NCI-H226 (cell line): ENCODE measurements at regions not wholly inside any gene's neighbourhood (a gene's known extent, or its start where the extent isn't known, plus 50 kb on each side); places are given as distances from the start of the nearest gene placed in this dataset.

Source experiments
- DNase-seq: peaks from one replicate; pipeline ENCODE4 v3.0.0-alpha.2; 2015

DNA sequence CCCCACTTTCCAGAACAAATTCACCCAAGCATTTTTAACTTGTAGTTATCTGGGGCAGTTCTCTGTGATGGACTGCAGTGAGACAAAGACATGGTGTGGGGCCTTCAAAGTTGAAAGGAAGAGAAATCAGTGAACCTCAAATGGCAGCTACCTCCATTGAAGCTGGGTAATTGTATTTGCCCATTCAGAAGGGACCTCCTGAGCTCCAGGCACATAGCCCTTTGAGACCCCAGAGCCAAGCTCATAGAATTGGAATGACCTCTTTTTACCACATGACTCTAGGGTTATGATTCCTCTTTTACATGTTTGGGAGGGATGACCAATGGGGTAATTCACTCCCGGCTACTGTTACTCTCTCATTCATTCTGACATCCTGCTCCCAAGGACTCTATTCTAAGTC lies 368.4 kb upstream of the ITGA1 start:
- no peak for DNase-seq

- no peak for DNase-seq
Observed at GRCh38 chr5:52427615-52428014, 360.1 kb upstream of the ITGA1 start.

- no peak for DNase-seq
Observed at GRCh38 chr5:52428977-52429489, 358.7 kb upstream of the ITGA1 start.

- DNase-seq = no peak
Observed at GRCh38 chr5:52441768-52442167, 345.9 kb upstream of the ITGA1 start.

- DNase-seq = no peak
Observed at GRCh38 chr5:52443187-52443586, 344.5 kb upstream of the ITGA1 start.

DNA sequence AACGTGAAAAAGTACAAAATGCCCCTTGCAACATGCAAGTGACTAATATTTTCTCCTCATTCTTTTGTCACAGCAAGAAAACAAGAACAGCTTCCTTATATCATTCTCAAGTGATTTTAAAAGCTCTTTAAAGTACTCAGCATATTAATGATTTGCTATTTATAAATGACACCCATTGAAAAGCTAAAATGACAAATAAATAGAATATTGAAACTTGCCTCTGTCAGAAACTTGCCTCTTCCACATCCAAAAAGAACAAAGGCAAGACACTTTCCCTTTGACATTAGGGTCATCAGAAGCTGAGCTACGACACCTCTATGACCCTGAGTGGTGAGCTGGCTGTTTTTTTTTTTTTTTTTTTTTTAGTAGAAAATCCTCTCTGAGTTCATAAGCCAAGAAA lies 339.6 kb upstream of the ITGA1 start:
- no peak for DNase-seq

DNA sequence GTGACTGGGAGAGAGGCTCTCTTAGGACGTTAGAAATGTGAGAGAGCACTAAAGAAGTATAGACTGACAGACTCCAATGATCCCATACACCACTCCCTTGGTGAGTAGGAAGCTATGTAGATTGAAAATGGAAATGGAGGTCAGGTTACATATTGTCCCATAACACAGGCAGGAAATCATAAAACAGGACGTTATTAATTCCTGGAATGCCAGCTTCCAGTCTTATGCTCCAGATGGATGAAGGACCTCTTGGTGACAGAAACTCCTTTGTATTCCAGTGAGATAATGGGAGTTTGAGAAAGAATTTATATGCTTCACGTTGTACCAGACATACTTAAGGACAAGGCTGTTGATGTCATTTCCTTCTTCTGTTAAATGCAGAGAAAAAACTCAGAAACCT lies 338.2 kb upstream of the ITGA1 start:
- no peak for DNase-seq

DNA sequence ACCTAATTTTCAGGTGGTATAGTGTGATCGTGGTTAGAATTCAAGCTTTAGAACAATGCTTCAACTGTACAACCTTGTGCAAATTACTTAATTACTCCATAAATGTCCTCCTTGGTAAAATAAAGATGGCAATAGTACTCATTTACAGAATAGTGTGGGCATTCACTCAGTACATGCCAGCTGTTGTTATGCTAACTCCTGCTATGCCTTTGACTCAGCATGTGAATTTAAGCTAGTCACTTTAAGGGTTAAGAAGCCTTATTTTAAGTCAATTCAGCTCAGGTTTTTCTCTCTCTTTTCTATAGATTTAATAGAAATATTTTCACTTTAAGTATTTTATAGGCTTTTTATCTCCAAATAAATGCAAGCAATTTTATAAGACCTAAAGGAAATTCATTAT lies 335.6 kb upstream of the ITGA1 start:
- DNase-seq = no peak

- no peak for DNase-seq
Observed at GRCh38 chr5:52453176-52453575, 334.5 kb upstream of the ITGA1 start.

GRCh38 chr5:52455920-52456319 lies 331.8 kb upstream of the ITGA1 start:
- DNase-seq = no peak

GRCh38 chr5:52457810-52458209 lies 329.9 kb upstream of the ITGA1 start:
- DNase-seq = no peak

DNA sequence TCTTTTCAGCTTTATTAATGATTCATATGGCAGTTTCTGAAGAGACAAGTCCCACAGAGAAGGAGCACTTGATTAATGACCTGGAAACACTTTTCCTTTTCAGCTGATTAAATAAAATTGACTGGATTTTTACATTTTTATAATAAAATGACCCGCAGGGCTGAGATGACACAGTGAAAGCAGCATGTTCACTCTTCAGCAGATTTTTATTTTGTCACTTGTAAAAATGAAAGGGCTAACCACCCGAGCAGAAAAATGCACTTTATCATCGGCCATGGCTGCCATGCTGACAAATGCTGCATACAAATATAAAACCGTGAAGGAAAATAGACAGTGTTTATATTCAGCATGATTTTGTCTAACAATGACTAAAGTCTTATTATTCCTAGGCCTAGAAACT lies 321.6 kb upstream of the ITGA1 start:
- DNase-seq = no peak

- DNase-seq = no peak
Observed at GRCh38 chr5:52466749-52467520, 320.8 kb upstream of the ITGA1 start.

DNA sequence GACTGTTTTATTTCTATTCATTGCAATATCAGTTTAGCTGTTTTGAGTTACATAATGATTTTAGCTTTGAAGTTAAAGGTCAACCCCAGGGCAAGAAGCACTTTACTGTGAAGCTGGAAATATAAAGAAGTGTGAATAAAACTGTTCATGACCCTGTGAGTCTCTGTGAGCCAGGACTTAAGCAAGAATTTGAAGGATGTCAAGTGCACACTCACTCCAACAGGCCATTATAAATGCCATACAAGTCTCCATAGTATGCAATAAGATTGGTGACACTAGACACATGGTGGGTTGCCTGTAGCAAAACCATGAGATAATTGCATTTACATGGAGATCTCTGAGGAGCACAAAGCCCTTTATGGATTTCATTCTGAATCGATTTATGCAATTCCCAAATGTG lies 318.7 kb upstream of the ITGA1 start:
- no peak for DNase-seq

GRCh38 chr5:52469420-52469819 lies 318.3 kb upstream of the ITGA1 start:
- DNase-seq = no peak

DNA sequence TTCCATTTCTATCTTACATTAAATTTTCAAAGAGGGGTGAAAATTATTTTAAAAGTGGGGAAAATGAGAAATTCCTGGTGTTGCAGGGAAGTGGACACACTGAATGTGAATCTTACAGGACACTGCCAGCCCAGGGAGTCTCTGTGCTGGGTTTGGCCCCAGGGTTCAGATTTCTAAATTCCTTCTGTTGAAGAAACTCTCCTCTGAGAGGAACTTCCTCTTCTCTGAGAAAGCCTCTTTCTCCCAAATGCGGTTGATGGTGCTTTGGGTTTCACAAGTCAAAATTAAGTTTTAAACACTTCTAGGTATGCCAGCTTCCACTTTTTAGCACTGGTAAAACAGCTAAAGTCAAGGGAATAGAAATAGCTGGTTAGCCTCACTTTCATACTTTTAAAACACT lies 317.9 kb upstream of the ITGA1 start:
- no peak for DNase-seq

DNA sequence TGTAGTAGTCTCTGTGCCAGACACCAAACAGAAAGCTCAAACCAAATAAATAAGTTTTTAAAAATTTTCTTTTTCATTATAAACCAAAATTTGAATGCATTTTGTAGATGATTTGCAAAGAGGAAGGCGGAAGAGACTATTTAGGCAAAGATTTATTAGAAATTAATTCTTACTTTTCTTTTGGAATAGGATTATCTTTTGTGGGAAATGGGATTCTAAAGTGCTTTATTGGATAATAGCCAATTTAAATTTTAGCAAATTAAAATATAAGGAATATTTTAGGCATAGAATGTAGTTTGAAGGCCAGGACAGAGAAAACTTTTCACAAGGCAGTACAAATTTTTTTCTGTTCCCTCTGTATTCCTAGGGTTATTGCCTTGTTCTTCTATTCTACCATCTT lies 311.4 kb upstream of the ITGA1 start:
- DNase-seq = no peak

DNA sequence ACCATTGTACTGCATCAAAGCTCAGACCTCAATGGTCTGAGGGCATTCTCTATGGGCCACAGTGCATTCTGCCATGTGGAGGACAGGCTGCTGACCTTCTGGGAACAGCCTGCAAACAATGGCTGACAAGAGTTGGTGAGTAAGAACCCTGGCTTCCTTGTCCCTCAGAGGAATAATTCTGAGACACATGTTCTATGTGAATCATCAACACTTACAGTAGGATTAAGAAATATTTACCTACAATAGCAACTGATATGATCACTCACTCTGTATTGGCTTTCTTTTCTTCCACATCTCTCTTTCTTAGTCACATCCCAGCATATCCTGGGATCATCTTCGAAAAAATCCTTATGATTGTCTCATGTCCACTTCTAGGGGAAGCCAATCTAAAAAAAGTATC lies 306.5 kb upstream of the ITGA1 start:
- DNase-seq = no peak

DNA sequence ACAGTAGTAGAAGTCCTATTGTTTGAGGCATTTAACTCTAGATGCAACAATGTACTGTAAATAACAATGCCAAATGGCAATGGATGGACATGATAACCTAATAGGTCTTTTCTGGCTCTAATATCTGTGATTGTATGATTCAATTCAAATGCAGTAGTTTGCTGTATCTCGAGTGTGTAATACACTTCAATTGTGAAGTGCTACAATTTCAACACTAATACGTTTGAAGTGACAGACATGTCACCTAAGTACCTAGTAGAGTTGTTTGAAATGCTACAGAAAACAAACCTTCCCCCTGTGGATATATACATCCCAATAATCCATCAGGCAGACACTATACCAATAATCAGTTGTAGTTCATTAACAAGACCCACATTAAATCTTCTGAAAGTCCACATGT lies 305.9 kb upstream of the ITGA1 start:
- no peak for DNase-seq

GRCh38 chr5:52491071-52491787 lies 296.5 kb upstream of the ITGA1 start:
- DNase-seq = no peak

GRCh38 chr5:52491818-52492217 lies 295.9 kb upstream of the ITGA1 start:
- DNase-seq = no peak

- DNase-seq = no peak
Observed at GRCh38 chr5:52497133-52497693, 290.5 kb upstream of the ITGA1 start.

DNA sequence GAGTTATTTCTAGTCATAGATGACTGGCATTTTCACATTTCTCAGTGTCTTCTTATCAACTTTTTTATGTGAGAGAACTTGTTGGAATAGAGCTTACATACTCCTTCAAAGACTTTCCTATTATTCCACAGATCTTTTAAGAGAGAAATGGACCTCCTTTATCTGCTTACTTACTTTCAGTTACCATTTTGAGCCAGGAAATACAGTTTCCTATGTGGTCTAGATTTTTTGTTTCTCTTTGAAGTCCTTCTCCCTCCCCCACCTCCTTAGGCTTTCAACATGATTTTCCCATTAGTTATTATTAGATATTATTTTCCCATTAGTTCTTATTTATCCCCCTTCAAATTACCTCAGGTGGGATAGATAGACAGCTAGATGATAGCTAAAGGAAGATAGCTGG lies 289.1 kb upstream of the ITGA1 start:
- no peak for DNase-seq

DNA sequence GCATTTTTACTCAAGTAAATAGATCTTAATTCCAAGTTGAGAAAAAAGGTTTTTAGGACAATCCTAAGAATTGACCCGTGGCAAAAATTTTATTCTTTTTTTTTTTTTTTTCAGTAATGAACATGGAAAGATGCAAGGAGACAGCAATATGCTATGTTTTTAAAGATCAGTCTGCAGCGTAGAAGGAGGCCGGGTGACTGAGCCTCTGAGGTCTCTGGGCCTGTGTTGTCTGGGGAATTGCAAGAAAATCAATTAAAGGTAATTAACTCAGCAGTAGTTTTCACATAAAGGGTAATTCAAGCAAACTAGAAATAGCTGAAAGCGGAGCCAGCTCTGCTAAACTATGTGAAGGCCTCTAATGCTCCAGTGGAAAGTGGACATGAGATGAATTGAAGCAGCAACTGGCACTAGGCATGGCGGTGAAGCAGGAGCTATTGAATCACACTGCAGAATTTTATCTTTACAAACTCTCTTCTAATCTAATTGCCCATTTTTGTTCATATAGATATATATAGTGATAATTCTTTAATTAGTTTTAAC lies 285.2 kb upstream of the ITGA1 start:
- DNase-seq = no peak
